NCI-H1092 (cell line): ENCODE measurements at regions not wholly inside any gene's neighbourhood (a gene's known extent, or its start where the extent isn't known, plus 50 kb on each side); places are given as distances from the start of the nearest gene placed in this dataset.
"Not testable (repeated sequence)": the region's sequence is repeated elsewhere in the genome, so short reads cannot be mapped to it uniquely, and the experiment has no call there.

Experiments used
- DNase-seq: peaks from one replicate; lab custom pipeline; 2025; lab: John Stamatoyannopoulos, UW

DNA sequence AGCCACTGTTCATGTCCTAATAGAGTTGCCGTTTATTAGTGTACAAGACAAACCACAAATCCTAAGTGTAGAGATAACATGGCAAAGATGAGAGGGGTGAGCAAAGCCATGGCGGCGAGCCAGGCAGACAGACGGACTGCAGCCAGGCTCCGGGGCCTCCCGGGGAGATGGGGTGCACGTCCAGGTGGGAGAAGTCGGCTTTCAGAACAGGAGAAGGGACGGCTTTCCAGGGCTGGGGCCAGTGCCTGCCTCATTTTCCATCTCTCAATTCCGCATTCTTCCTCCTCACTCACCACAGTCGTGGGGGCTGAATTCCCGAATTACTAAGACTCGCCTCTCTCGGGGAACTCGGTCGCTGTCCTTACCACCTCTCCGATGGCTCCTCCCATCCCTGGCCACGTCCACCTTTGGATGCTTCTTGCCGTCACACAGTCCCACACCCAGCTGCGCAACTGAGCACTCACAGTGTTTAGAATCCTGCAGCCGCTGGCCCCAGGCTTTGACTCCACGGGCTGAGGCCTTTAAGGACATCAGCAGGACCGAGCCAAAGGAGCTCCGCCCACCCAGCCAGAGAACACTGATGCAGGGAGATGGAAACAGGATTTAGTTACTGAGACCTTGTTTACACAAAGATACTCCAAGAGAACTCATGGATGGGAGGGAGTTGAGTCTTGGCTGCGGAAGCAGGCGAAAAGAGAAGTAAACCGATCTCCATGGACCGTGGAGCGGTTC, 59.7 kb downstream of the RNF112 start:
- peak; percentile 14 for DNase-seq

DNA sequence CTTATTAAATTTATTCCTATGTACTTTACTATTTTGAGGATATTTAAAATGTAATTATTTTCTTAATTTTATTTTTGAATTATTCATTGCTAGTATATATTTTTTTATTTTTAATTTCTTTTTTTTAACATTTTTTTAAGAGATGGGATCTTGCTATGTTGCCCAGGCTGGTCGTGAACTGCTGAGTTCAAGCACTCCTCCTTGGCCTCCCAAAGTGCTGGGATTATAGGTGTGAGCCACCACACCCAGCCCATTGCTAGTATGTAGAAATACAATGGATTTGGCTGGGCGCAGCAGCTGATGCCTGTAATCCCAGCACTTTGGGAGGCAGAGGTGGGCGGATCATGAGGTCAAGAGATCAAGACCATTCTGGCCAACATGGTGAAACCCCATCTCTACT, 59.2 kb upstream of the SLC47A1 start:
- DNase-seq: not testable (repeated sequence)

DNA sequence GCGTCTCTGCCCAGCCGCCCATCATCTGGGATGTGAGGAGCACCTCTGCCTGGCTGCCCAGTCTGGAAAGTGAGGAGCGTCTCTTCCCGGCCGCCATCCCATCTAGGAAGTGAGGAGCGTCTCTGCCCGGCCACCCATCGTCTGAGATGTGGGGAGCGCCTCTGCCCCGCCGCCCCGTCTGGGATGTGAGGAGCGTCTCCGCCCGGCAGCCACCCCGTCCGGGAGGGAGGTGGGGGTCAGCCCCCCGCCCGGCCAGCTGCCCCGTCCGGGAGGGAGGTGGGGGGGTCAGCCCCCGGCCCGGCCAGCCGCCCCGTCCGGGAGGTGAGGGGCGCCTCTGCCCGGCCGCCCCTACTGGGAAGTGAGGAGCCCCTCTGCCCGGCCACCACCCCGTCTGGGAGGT, 57.9 kb upstream of the SLC47A1 start:
- DNase-seq: not testable (repeated sequence)

DNA sequence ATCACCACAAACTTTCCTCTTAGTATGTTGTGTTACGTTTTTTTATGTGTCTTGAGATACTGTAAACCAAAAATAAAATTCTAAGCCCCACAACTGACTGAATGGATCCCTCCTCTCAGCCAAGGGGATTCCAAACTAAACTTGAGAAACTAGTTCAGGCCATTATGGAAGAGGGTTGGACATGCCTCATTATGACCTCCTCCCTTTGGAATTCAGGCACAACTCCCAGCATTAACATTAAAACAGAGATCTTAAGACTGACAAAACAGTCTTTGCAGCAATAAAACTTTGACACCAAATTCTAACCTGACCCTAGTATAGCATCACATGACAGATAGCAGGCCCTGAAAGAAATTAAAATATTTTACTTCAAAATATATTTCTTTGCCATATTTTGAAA, 51.1 kb upstream of the SLC47A1 start:
- no peak for DNase-seq
